Superior temporal gyrus (tissue), 1 donor: ENCODE measurements at regions not wholly inside any gene's neighbourhood (a gene's known extent, or its start where the extent isn't known, plus 50 kb on each side); places are given as distances from the start of the nearest gene placed in this dataset.
A peak's percentile ranks its signal among the peaks of the same experiment; 100 is the strongest.

ENCODE experiments used
- DNase-seq: peaks from one replicate; pipeline ENCODE4 v3.0.0-alpha.2; 2016; ENCODE audit errors: extremely low spot score

- no peak for DNase-seq
Observed at GRCh38 chr22:22744412-22745224, 100.2 kb downstream of the GGTLC2 start.

- DNase-seq, result peak; percentile 43
Observed at GRCh38 chr22:22745225-22746060, 101.0 kb downstream of the GGTLC2 start.

- DNase-seq, result no peak
Observed at GRCh38 chr22:22746061-22746962, 101.9 kb downstream of the GGTLC2 start.

- DNase-seq, result no peak
Observed at GRCh38 chr22:22746963-22747933, 102.8 kb downstream of the GGTLC2 start.

- DNase-seq, result peak; percentile 72
Observed at GRCh38 chr22:22748297-22748743, 103.9 kb downstream of the GGTLC2 start.

GRCh38 chr22:22748756-22749155, 104.3 kb downstream of the GGTLC2 start:
- no peak for DNase-seq

- no peak for DNase-seq
Observed at GRCh38 chr22:22749167-22749758, 104.8 kb downstream of the GGTLC2 start.

- no peak for DNase-seq
Observed at GRCh38 chr22:22750335-22751042, 106.1 kb downstream of the GGTLC2 start.

GRCh38 chr22:22751043-22751603, 106.7 kb downstream of the GGTLC2 start:
- no peak for DNase-seq

GRCh38 chr22:22752199-22752555, 107.8 kb downstream of the GGTLC2 start:
- no peak for DNase-seq

GRCh38 chr22:22752556-22753477, 108.4 kb downstream of the GGTLC2 start:
- no peak for DNase-seq

- DNase-seq, result peak; percentile 32
Observed at GRCh38 chr22:22753526-22754267, 109.3 kb downstream of the GGTLC2 start.

GRCh38 chr22:22754268-22754657, 109.8 kb downstream of the GGTLC2 start:
- no peak for DNase-seq

- no peak for DNase-seq
Observed at GRCh38 chr22:22754961-22755777, 110.8 kb downstream of the GGTLC2 start.

GRCh38 chr22:22755778-22756100, 111.3 kb downstream of the GGTLC2 start:
- no peak for DNase-seq

- DNase-seq, result no peak
Observed at GRCh38 chr22:22756109-22756508, 111.7 kb downstream of the GGTLC2 start.
